ENCODE measurements at regions not wholly inside any gene's neighbourhood (a gene's known extent, or its start where the extent isn't known, plus 50 kb on each side); places are given as distances from the start of the nearest gene placed in this dataset.

DNA sequence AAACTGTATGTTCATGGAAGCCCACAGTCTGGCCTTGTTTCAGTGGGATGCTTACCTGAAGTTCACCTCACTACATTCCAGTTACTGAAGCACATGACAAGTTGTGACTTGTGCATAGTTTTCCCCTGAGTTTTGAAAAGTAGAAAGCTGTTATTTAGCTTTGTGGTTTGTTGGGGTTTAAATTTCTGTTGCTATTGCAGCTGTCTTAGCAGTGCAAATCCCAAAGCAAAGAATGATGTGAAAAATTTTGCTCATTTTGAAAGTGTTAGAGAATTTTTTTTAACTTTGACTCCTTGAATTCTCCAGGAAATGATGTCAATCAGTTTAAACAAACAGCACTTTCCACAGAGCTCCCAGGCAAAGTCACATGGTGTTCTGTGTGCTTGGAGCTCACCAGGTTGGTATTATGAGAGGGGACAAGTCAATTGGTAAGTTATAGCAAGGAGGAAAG lies 268.4 kb downstream of the ADGRG6 start:
- Histone ChIP-seq H3K4me1 (replicated peaks; ENCODE audit: insufficient read depth) (peaks cover 20% of the 10 kb centered on the region), H3K27me3 (ENCODE audit: insufficient read depth, low read depth) (no peaks in the 10 kb centered on the region), H3K4me2 (no peak overlapping the region), H4K20me1 (ENCODE audit: insufficient read depth) (no peaks in the 10 kb centered on the region), H3K27ac (no peak overlapping the region), H2AFZ (no peak overlapping the region), H3F3A (ENCODE audit: insufficient read depth, low read depth) (no peaks in the 10 kb centered on the region), H3K9me2 (ENCODE audit: insufficient read depth) (no peaks in the 10 kb centered on the region), H3K36me3 (ENCODE audit: low read depth) (no peaks in the 10 kb centered on the region), H3K79me2 (ENCODE audit: low read depth) (no peaks in the 10 kb centered on the region), H3K9me3 (ENCODE audit: insufficient read depth, low read depth) (no peaks in the 10 kb centered on the region; the same call in 1 of the 2 replicates), H3K4me3 (no peak overlapping the region)
- intact Hi-C loops (cut with micrococcal nuclease; ENCODE audit: unreplicated experiment) = loop anchor here (5.0 kb wide), 1 partner anchor 492 kb away; the partner anchor contains the start of gene AIG1
- CTCF ChIA-PET = interaction anchor here (0.6 to 1.1 kb wide), 5 partner anchors 67 to 831 kb away, joined by 3 to 4 read pairs (median 3); no protein-coding TSS in a partner anchor
- BruUV-seq (replicated peaks) = no TSS peak
- peak in 1 of 2 experiments; percentile 72 for DNase-seq
- POLR2A ChIA-PET (ENCODE audit: unreplicated experiment) = interaction anchor here (0.6 kb wide), 1 partner anchor 272 kb away, joined by 3 read pairs; no protein-coding TSS in a partner anchor
- TF ChIP-seq EZH2 (IDR thresholded peaks at IDR 0.05; ENCODE audit: low read depth) = no peak
- TF ChIP-seq, protein P1, sequence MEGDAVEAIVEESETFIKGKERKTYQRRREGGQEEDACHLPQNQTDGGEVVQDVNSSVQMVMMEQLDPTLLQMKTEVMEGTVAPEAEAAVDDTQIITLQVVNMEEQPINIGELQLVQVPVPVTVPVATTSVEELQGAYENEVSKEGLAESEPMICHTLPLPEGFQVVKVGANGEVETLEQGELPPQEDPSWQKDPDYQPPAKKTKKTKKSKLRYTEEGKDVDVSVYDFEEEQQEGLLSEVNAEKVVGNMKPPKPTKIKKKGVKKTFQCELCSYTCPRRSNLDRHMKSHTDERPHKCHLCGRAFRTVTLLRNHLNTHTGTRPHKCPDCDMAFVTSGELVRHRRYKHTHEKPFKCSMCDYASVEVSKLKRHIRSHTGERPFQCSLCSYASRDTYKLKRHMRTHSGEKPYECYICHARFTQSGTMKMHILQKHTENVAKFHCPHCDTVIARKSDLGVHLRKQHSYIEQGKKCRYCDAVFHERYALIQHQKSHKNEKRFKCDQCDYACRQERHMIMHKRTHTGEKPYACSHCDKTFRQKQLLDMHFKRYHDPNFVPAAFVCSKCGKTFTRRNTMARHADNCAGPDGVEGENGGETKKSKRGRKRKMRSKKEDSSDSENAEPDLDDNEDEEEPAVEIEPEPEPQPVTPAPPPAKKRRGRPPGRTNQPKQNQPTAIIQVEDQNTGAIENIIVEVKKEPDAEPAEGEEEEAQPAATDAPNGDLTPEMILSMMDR (conservative IDR thresholded peaks at IDR 0.05) = no peak

DNA sequence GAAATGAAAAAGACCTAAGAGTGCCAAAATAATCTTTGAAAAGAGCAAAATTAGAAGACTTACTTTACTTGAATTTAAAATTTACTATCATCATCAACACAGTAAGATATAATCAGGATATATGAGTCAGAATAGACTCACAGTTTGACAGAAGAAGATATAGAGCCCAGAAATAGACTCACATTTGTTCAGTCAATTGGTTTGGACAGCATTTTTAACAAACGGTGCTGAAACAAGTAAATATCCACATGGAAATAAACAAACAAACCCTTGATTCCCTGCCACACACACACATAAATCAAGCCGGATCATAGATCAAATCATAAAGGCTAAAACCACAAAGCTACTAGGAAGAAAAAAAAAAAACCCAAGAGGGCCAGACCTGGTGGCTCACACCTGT lies 291.1 kb downstream of the ADGRG6 start:
- Histone ChIP-seq H3K4me2 (no peak overlapping the region), H3K36me3 (ENCODE audit: low read depth) (no peaks in the 10 kb centered on the region), H3K9me3 (ENCODE audit: insufficient read depth, low read depth) (no peaks in the 10 kb centered on the region), H3K4me1 (replicated peaks; ENCODE audit: insufficient read depth) (peaks cover 6% of the 10 kb centered on the region; the same call in 1 of the 2 replicates), H3K4me3 (no peak overlapping the region), H3K27ac (no peak overlapping the region), H3K27me3 (ENCODE audit: insufficient read depth, low read depth) (no peaks in the 10 kb centered on the region), H3F3A (ENCODE audit: insufficient read depth, low read depth) (no peaks in the 10 kb centered on the region), H4K20me1 (ENCODE audit: insufficient read depth) (no peaks in the 10 kb centered on the region), H2AFZ (no peak overlapping the region), H3K79me2 (ENCODE audit: low read depth) (no peaks in the 10 kb centered on the region), H3K9me2 (ENCODE audit: insufficient read depth) (0 out of 2 replicates have a peak, but pooled peaks cover 4% of the 10 kb centered on the region)
- ChIA-PET POLR2A (ENCODE audit: unreplicated experiment) (interaction anchor here (0.6 kb wide), 1 partner anchor 579 kb away, joined by 5 read pairs; no protein-coding TSS in a partner anchor), CTCF (no interaction called here)
- TF ChIP-seq EZH2 (IDR thresholded peaks at IDR 0.05; ENCODE audit: low read depth) = no peak
- TF ChIP-seq, protein P1 (conservative IDR thresholded peaks at IDR 0.05) = no peak
- no peak for DNase-seq
- intact Hi-C loops (cut with micrococcal nuclease; ENCODE audit: unreplicated experiment) = no loop called here
- BruUV-seq (replicated peaks) = no TSS peak

DNA sequence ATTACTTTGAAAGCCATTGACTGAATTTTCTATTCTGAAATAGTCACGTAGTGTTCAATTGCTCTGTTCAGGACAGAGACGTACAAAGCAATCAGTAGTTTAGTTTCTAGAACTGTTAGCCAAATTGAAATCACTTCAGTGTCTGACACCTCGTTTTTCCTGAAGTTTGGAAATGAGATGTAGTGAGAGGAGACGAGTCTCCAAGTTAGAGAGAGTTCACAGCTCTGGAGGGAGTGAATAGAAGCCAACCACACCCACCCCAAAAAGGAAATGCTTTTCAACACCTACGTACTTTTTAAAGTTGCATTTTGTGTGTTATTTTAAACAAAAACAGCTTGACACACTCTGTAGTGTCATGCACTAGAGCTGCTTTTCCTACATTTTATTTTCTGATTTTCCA lies 296.0 kb downstream of the ADGRG6 start:
- DNase-seq = no peak
- no peaks in the 10 kb centered on the region for H3K9me3 ChIP-seq (ENCODE audit: insufficient read depth, low read depth)
- POLR2A ChIA-PET (ENCODE audit: unreplicated experiment) = no interaction called here
- BruUV-seq (replicated peaks) = no TSS peak
- no peak overlapping the region for H3K4me3 ChIP-seq
- H2AFZ ChIP-seq = 0 out of 2 replicates have a peak overlapping the region, but pooled peaks have one; percentile 27
- 0 out of 2 replicates have a peak, but pooled peaks cover 4% of the 10 kb centered on the region for H3K9me2 ChIP-seq (ENCODE audit: insufficient read depth)
- intact Hi-C loops (cut with micrococcal nuclease; ENCODE audit: unreplicated experiment) = no loop called here
- TF ChIP-seq, protein P1 (conservative IDR thresholded peaks at IDR 0.05) = no peak
- no peak for TF ChIP-seq EZH2 (IDR thresholded peaks at IDR 0.05; ENCODE audit: low read depth)
- H3K79me2 ChIP-seq (ENCODE audit: low read depth) = no peaks in the 10 kb centered on the region
- 0 out of 2 replicates have a peak, but pooled peaks cover 4% of the 10 kb centered on the region for H3K27me3 ChIP-seq (ENCODE audit: insufficient read depth, low read depth)
- peaks cover under 1% of the 10 kb centered on the region; the same call in 1 of the 2 replicates for H3K4me1 ChIP-seq (replicated peaks; ENCODE audit: insufficient read depth)
- CTCF ChIA-PET = no interaction called here
- H3K27ac ChIP-seq = no peak overlapping the region
- no peaks in the 10 kb centered on the region for H3K36me3 ChIP-seq (ENCODE audit: low read depth)
- H3F3A ChIP-seq (ENCODE audit: insufficient read depth, low read depth) = no peaks in the 10 kb centered on the region
- H3K4me2 ChIP-seq = no peak overlapping the region
- no peaks in the 10 kb centered on the region for H4K20me1 ChIP-seq (ENCODE audit: insufficient read depth)

Measured in PC-9 (cell line).